Progenitor cell of endocrine pancreas (in vitro differentiated cells): ENCODE measurements at regions not wholly inside any gene's neighbourhood (a gene's known extent, or its start where the extent isn't known, plus 50 kb on each side); places are given as distances from the start of the nearest gene placed in this dataset.

ENCODE experiments used
- DNase-seq: peaks from one replicate; pipeline ENCODE4 v3.0.0; 2021; ENCODE audit warnings: low spot score; ENCODE audit not compliant: unreplicated experiment
- H3K27ac Mint-ChIP-seq: 2 replicates; pipeline ENCODE4 v1.8.0; 2021; ENCODE audit warnings: mild to moderate bottlenecking, moderate library complexity, mixed read lengths
- H3K27me3 Mint-ChIP-seq: 2 replicates; pipeline ENCODE4 v1.8.0; 2021; ENCODE audit warnings: mixed read lengths
- H3K36me3 Mint-ChIP-seq: 2 replicates; pipeline ENCODE4 v1.8.0; 2022; ENCODE audit warnings: mixed read lengths; ENCODE audit not compliant: insufficient read depth
- H3K4me1 Mint-ChIP-seq: 2 replicates; pipeline ENCODE4 v1.8.0; 2021; ENCODE audit warnings: low read depth, mixed read lengths
- H3K4me3 Mint-ChIP-seq: 2 replicates; pipeline ENCODE4 v1.8.0; 2021; ENCODE audit warnings: low read depth, mild to moderate bottlenecking, moderate library complexity, mixed read lengths
- H3K9me3 Mint-ChIP-seq: 2 replicates; pipeline ENCODE4 v1.8.0; 2021; ENCODE audit warnings: low read depth, mixed read lengths
- CTCF ChIP-seq: fragments of 200-600 bp; sonication (generic); IDR thresholded peaks from one replicate; pipeline ENCODE4 v1.5.0; 2021; ENCODE audit warnings: antibody characterized with exemption, mild to moderate bottlenecking; ENCODE audit not compliant: unreplicated experiment

DNA sequence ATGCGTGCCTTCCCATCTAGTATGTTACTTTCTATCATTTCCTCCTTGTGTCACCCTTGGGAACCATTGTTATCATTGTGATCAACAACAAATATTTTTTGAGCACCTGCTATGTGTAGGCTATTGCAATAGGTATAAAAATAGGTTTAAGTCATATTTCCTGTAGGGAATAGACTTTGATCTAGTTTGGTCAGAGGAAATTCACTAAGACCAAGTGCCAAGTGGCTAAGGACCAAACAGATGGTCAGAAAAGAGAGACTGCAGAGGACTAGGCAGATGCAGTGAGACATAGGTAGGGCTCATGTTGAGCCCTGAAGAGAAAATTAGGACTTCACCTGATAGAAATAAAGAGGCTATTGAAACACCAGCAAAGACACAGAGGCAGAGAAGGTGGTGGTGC lies 430.0 kb upstream of the ADAMTSL1 start:
- peaks cover 4% of the 10 kb centered on the region for H3K27me3 Mint-ChIP-seq
- TF ChIP-seq CTCF: no peak
- H3K4me1 Mint-ChIP-seq: no peaks in the 10 kb centered on the region
- H3K4me3 Mint-ChIP-seq: no peak overlapping the region
- H3K9me3 Mint-ChIP-seq: no peaks in the 10 kb centered on the region
- no peak for DNase-seq
- no peak overlapping the region for H3K27ac Mint-ChIP-seq
- H3K36me3 Mint-ChIP-seq: no peaks in the 10 kb centered on the region

- no peak for DNase-seq
- no peak overlapping the region for H3K27ac Mint-ChIP-seq
- peaks cover 4% of the 10 kb centered on the region for H3K27me3 Mint-ChIP-seq
- H3K36me3 Mint-ChIP-seq: no peaks in the 10 kb centered on the region
- no peaks in the 10 kb centered on the region for H3K4me1 Mint-ChIP-seq
- H3K9me3 Mint-ChIP-seq: no peaks in the 10 kb centered on the region
- TF ChIP-seq CTCF: no peak
- no peak overlapping the region for H3K4me3 Mint-ChIP-seq
Observed at GRCh38 chr9:18045326-18045725, 428.6 kb upstream of the ADAMTSL1 start.

- Mint-ChIP-seq H3K27me3 (peaks cover 4% of the 10 kb centered on the region), H3K4me1 (no peaks in the 10 kb centered on the region), H3K27ac (no peak overlapping the region), H3K4me3 (no peak overlapping the region), H3K36me3 (no peaks in the 10 kb centered on the region), H3K9me3 (no peaks in the 10 kb centered on the region)
- no peak for TF ChIP-seq CTCF
- DNase-seq: no peak
Observed at GRCh38 chr9:18046068-18046467, 427.9 kb upstream of the ADAMTSL1 start.

DNA sequence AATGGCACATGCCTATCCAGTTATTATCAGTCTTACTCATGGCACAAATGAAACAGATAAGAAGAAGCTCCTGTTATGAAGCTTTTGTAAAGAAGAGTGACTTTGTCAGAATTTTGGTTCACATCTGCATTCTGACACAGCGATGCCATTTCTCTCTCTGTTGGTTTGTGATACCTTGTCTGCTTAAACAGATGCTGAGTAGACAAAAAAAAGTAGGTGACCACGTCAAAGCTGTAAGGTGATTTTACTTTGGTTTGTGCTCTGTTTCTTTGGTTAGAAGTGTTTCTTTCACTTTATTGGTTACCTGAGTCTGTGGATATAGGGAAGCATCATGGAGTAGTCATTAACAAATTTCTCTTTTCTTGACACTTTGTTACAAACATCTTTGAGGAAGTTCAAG lies 422.3 kb upstream of the ADAMTSL1 start:
- no peak for DNase-seq
- Mint-ChIP-seq H3K4me1 (no peaks in the 10 kb centered on the region), H3K27me3 (peaks cover 5% of the 10 kb centered on the region), H3K4me3 (no peak overlapping the region), H3K9me3 (no peaks in the 10 kb centered on the region), H3K27ac (no peak overlapping the region), H3K36me3 (no peaks in the 10 kb centered on the region)
- no peak for TF ChIP-seq CTCF

GRCh38 chr9:18052060-18052459 lies 421.9 kb upstream of the ADAMTSL1 start:
- H3K36me3 Mint-ChIP-seq: no peaks in the 10 kb centered on the region
- DNase-seq: no peak
- H3K4me1 Mint-ChIP-seq: no peaks in the 10 kb centered on the region
- no peak for TF ChIP-seq CTCF
- no peaks in the 10 kb centered on the region for H3K9me3 Mint-ChIP-seq
- peaks cover 7% of the 10 kb centered on the region for H3K27me3 Mint-ChIP-seq
- H3K27ac Mint-ChIP-seq: no peak overlapping the region
- H3K4me3 Mint-ChIP-seq: no peak overlapping the region
